GM12872 (cell line): ENCODE measurements at regions not wholly inside any gene's neighbourhood (a gene's known extent, or its start where the extent isn't known, plus 50 kb on each side); places are given as distances from the start of the nearest gene placed in this dataset.

Experiments
- CTCF ChIP-seq: IDR thresholded peaks from 3 replicates; pipeline ENCODE4 v1.5.1; 2011; ENCODE audit warnings: low read depth, mild to moderate bottlenecking, low read length, moderate library complexity; ENCODE audit not compliant: insufficient read depth

- no peak for TF ChIP-seq CTCF
These were observed 72.2 kb upstream of the EXOC4 start for GRCh38 chr7:133180717-133181116.

- no peak for TF ChIP-seq CTCF
These were observed 69.7 kb upstream of the EXOC4 start for GRCh38 chr7:133183042-133183794.

DNA sequence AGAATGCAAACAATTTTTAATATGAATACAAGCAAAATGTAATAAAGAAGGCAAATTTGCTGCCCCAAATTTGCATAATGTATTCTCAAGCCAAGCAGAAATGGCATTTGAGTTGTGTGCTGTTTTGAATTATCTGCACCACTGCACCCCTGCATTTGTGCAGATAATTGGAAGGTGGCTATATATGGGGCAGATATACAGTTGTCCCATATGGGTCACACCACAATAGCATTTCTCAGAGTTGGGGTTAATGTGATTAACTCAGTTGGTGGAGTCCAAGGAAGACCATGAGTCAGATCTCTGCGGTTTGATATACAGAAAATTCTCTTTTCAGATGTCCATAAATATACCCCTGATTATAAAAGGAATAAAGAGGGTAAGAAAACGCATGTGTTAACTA, 68.9 kb upstream of the EXOC4 start:
- TF ChIP-seq CTCF = no peak

DNA sequence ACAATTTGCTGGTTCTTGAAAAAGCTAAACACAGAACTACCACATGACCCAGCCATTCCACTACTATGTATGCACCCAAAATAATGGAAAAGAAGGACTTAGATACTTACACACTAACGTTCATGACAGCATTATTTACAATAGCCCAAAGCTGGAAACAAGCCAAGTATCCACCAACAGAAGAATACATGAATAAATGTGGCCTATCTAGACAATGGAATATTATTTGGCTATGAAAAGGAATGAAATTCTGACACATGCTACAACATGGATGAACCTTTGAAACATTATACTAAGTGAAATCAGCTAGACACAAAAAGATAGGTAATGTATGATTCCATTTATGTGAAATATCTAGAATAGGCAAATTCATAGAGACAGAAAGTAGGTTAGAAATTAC, 67.4 kb upstream of the EXOC4 start:
- TF ChIP-seq CTCF = no peak

GRCh38 chr7:133186060-133186459, 66.8 kb upstream of the EXOC4 start:
- TF ChIP-seq CTCF = no peak

DNA sequence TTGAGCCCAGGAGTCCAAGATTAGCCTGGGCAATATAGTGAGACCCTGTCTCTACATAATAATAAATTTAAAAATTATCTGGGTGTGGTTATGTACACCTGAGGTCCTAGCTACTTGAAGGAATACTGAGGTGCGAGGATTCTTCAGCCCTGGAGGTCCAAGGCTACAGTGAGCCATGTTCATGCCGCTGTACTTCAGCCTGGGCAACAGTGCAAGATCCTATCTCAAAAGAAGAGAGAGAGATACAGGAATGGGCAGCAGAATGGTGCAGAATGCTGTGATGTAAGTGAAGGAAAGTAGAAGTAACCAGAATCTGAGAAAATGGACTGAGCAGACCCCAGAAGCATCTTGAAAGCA, 62.7 kb upstream of the EXOC4 start:
- no peak for TF ChIP-seq CTCF

- TF ChIP-seq CTCF = no peak
These were observed 62.2 kb upstream of the EXOC4 start for GRCh38 chr7:133190650-133191049.

DNA sequence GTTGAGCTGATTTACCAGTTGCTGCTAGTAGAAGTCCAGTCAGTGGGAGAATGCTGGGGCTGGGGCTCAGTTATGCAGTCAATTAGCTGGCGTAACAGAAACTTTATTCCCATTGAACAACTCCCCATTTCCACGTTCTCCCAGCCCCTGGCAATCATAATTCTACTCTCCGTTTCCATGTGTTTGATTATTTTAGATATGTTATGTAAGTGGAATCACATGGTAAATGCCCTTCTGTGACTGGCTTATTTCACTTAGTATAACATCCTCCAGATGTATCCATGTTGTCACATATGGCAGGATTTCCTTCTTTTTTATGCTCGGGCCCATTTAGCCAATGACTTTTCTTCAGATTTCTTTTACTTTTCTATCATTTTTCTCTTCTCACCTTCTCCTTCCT, 61.1 kb upstream of the EXOC4 start:
- no peak for TF ChIP-seq CTCF
